Fibroblast of lung (primary cell): ENCODE measurements at regions not wholly inside any gene's neighbourhood (a gene's known extent, or its start where the extent isn't known, plus 50 kb on each side); places are given as distances from the start of the nearest gene placed in this dataset.

ENCODE experiments used
- DNase-seq, 2 donors: peaks; one replicate each; pipeline versions ENCODE4 v3.0.0 to v3.0.0-alpha.2; 2010; ENCODE audit warnings: low read depth in 2 of 2
- H2AFZ ChIP-seq: 2 replicates; pipeline ENCODE4 v1.5.1; 2012; ENCODE audit warnings: low read length, control low read depth, inconsistent platforms
- H3K27ac ChIP-seq: 2 replicates; pipeline ENCODE4 v1.5.1; 2011; ENCODE audit warnings: low read length, control low read depth; ENCODE audit not compliant: insufficient read depth
- H3K27me3 ChIP-seq: 2 replicates; pipeline ENCODE4 v1.5.1; 2011; ENCODE audit warnings: mild to moderate bottlenecking, low read length; ENCODE audit not compliant: control insufficient read depth, insufficient read depth
- H3K36me3 ChIP-seq: 2 replicates; pipeline ENCODE4 v1.5.1; 2011; ENCODE audit warnings: low read length; ENCODE audit not compliant: control insufficient read depth, insufficient read depth
- H3K4me1 ChIP-seq: 2 replicates; pipeline ENCODE4 v1.5.1; 2011; ENCODE audit warnings: low read length; ENCODE audit not compliant: control insufficient read depth, insufficient read depth; ENCODE audit errors: extremely low read depth
- H3K4me2 ChIP-seq: 2 replicates; pipeline ENCODE4 v1.5.1; 2011; ENCODE audit warnings: low read length, control low read depth; ENCODE audit not compliant: insufficient read depth; ENCODE audit errors: extremely low read depth
- H3K4me3 ChIP-seq, 4 experiments: fragments of 200-600 bp in 1 of 4; sonication (generic) in 1 of 4; replicated peaks in 1 of 4; 2 replicates each; pipeline ENCODE4 v1.5.1; 2011 to 2016; ENCODE audit warnings: low read length in 4 of 4, low read depth in 3 of 4, mild to moderate bottlenecking in 3 of 4, control low read depth in 2 of 4, inconsistent platforms in 1 of 4, mixed read lengths in 1 of 4; ENCODE audit not compliant: insufficient read depth in 1 of 4; ENCODE audit errors: control extremely low read depth in 1 of 4
- H3K79me2 ChIP-seq: 2 replicates; pipeline ENCODE4 v1.5.1; 2012; ENCODE audit warnings: mild to moderate bottlenecking, low read length, inconsistent platforms; ENCODE audit not compliant: control insufficient read depth, insufficient read depth
- H3K9ac ChIP-seq: 2 replicates; pipeline ENCODE4 v1.5.1; 2011; ENCODE audit warnings: mild to moderate bottlenecking, low read length, control low read depth; ENCODE audit not compliant: insufficient read depth
- H3K9me3 ChIP-seq: 2 replicates; pipeline ENCODE4 v1.5.1; 2012; ENCODE audit warnings: low read depth, low read length; ENCODE audit not compliant: control insufficient read depth, insufficient read depth
- H4K20me1 ChIP-seq: 2 replicates; pipeline ENCODE4 v1.5.1; 2011; ENCODE audit warnings: low read length; ENCODE audit not compliant: control insufficient read depth, insufficient read depth; ENCODE audit errors: extremely low read depth
- EZH2 ChIP-seq: IDR thresholded peaks from 2 replicates; pipeline ENCODE4 v1.5.1; 2012; ENCODE audit warnings: low read length, control low read depth, mild to moderate bottlenecking; ENCODE audit errors: missing control alignments
- TF ChIP-seq, protein P1 (sequence below), 2 donors: IDR thresholded peaks in 1 of 2; conservative IDR thresholded peaks in 1 of 2; 1 replicate in 1 of 2; 2 replicates in 1 of 2; pipeline ENCODE4 v1.5.1; 2011 to 2012; ENCODE audit warnings: low read length in 2 of 2, control low read depth in 1 of 2, inconsistent platforms in 1 of 2, low read depth in 1 of 2, mild to moderate bottlenecking in 1 of 2

DNA sequence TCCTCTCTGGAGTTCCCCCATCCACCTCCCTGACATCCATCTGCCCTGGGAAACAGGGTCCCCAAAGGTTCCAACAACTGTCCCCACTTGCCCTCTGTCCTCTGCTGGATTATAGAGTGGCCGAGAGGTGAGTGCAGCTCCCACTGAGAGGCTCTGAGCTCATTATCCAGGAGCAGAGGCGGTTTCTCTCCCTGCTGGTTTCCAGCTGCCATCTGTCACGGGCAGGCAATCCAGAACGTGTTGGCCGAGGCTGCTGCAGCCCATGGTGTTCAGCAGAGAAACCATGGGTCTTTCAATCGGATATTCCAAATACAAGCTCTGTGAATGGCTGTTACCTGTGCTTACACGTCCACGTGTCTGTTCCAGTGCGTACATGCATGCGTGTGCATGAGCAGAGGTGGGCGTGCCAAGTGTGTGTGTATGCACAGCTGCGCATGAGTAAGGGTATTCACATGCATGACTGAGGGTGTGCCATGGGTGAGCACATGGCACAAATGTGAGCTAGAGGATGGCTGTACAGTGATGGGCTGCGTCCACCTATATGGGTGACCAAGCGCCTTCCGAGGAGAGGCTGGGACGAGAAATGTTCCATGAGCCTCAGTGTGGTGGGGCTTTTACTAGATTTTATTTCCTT lies 183.7 kb upstream of the PMEPA1 start:
- no peaks in the 10 kb centered on the region for H3K79me2 ChIP-seq
- DNase-seq: no peak
- H3K9me3 ChIP-seq: no peaks in the 10 kb centered on the region
- no peaks in the 10 kb centered on the region for H3K27me3 ChIP-seq
- no peak overlapping the region for H3K9ac ChIP-seq
- no peaks in the 10 kb centered on the region for H3K36me3 ChIP-seq
- H3K4me1 ChIP-seq: no peaks in the 10 kb centered on the region
- no peak overlapping the region for H3K4me3 ChIP-seq
- TF ChIP-seq, protein P1, sequence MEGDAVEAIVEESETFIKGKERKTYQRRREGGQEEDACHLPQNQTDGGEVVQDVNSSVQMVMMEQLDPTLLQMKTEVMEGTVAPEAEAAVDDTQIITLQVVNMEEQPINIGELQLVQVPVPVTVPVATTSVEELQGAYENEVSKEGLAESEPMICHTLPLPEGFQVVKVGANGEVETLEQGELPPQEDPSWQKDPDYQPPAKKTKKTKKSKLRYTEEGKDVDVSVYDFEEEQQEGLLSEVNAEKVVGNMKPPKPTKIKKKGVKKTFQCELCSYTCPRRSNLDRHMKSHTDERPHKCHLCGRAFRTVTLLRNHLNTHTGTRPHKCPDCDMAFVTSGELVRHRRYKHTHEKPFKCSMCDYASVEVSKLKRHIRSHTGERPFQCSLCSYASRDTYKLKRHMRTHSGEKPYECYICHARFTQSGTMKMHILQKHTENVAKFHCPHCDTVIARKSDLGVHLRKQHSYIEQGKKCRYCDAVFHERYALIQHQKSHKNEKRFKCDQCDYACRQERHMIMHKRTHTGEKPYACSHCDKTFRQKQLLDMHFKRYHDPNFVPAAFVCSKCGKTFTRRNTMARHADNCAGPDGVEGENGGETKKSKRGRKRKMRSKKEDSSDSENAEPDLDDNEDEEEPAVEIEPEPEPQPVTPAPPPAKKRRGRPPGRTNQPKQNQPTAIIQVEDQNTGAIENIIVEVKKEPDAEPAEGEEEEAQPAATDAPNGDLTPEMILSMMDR (conservative IDR thresholded peaks at IDR 0.05 in 1 of 2, IDR thresholded peaks at IDR 0.05 in 1 of 2; ENCODE audit: low read depth in 1 of 2, low read length in 2 of 2): no peak
- TF ChIP-seq EZH2: no peak
- no peak overlapping the region for H3K27ac ChIP-seq
- no peak overlapping the region for H3K4me2 ChIP-seq
- H4K20me1 ChIP-seq: no peaks in the 10 kb centered on the region
- no peak overlapping the region for H2AFZ ChIP-seq

GRCh38 chr20:57892471-57892870 lies 182.7 kb upstream of the PMEPA1 start:
- Histone ChIP-seq H3K9me3 (no peaks in the 10 kb centered on the region), H3K4me1 (no peaks in the 10 kb centered on the region), H3K36me3 (no peaks in the 10 kb centered on the region), H3K4me2 (no peak overlapping the region), H4K20me1 (no peaks in the 10 kb centered on the region), H2AFZ (no peak overlapping the region), H3K27me3 (no peaks in the 10 kb centered on the region), H3K9ac (no peak overlapping the region), H3K79me2 (no peaks in the 10 kb centered on the region), H3K4me3 (no peak overlapping the region), H3K27ac (no peak overlapping the region)
- DNase-seq: no peak
- TF ChIP-seq EZH2: no peak

DNA sequence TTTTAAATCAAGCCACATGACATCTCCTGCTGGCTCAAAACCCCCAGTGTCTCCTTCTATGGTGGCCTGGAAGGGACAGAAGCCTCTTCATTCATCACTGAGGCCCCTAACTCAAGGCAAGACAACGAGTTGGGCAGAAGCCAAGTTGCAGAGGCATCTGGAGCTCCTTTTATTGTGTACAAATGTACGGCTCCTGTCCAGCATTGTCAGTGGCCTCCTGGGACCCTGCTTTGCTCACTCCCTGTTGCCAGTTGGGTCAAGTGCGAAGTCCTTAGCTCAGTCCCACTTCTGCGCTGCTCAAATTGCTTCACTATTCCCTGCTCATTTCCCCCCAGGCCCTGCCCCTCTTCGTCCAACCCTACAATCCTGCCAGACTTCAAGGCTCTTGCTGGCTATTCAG lies 181.2 kb upstream of the PMEPA1 start:
- no peaks in the 10 kb centered on the region for H3K4me1 ChIP-seq
- H3K4me2 ChIP-seq: no peak overlapping the region
- no peak for DNase-seq
- H3K27me3 ChIP-seq: no peaks in the 10 kb centered on the region
- no peak overlapping the region for H2AFZ ChIP-seq
- no peak overlapping the region for H3K4me3 ChIP-seq
- no peaks in the 10 kb centered on the region for H4K20me1 ChIP-seq
- H3K79me2 ChIP-seq: no peaks in the 10 kb centered on the region
- no peaks in the 10 kb centered on the region for H3K9me3 ChIP-seq
- no peaks in the 10 kb centered on the region for H3K36me3 ChIP-seq
- no peak for TF ChIP-seq EZH2
- TF ChIP-seq, protein P1 (conservative IDR thresholded peaks at IDR 0.05 in 1 of 2, IDR thresholded peaks at IDR 0.05 in 1 of 2; ENCODE audit: low read depth in 1 of 2, low read length in 2 of 2): no peak
- H3K27ac ChIP-seq: no peak overlapping the region
- no peak overlapping the region for H3K9ac ChIP-seq
